ENCODE measurements at regions not wholly inside any gene's neighbourhood (a gene's known extent, or its start where the extent isn't known, plus 50 kb on each side); places are given as distances from the start of the nearest gene placed in this dataset.
"Not testable (repeated sequence)": the region's sequence is repeated elsewhere in the genome, so short reads cannot be mapped to it uniquely, and the experiment has no call there.

DNA sequence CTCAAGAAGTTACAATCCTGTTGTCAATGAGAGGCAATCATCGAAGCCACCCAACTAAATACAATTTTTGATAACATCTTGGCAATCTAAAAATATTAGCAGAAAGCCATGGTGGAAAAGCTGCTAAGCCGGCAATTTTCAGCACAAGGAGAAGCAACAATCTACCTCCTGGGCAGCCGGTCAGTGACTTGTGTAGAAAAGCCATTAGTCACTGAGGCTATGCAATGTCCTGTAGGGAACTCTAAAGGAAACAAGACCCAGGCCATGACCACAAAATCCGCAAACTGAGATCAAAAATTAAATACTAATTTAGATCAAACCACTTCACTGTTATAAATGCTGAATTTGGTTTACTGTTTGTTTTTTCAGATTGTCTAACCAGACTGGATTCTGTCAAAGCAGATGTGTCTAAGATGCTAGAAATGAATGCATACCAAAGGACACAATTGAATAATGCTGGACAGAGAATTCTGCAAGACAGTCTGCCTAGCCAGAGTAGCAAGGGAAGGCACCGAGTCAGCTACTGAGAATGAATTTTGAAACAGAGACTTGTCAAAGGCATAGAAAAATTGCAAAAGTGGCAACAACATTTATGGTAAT, 384.8 kb downstream of the PRELID2 start:
- Mint-ChIP-seq H3K9me3 (ENCODE audit: unreplicated experiment) (no peaks in the 10 kb centered on the region), H3K27ac (ENCODE audit: unreplicated experiment) (no peak overlapping the region), H3K4me1 (ENCODE audit: unreplicated experiment) (no peaks in the 10 kb centered on the region), H3K4me3 (ENCODE audit: unreplicated experiment) (no peak overlapping the region), H3K27me3 (ENCODE audit: unreplicated experiment) (peaks cover 1% of the 10 kb centered on the region), H3K36me3 (ENCODE audit: low read depth, unreplicated experiment) (no peaks in the 10 kb centered on the region)
- DNase-seq (ENCODE audit: low spot score): no peak
- TF ChIP-seq, protein P1, sequence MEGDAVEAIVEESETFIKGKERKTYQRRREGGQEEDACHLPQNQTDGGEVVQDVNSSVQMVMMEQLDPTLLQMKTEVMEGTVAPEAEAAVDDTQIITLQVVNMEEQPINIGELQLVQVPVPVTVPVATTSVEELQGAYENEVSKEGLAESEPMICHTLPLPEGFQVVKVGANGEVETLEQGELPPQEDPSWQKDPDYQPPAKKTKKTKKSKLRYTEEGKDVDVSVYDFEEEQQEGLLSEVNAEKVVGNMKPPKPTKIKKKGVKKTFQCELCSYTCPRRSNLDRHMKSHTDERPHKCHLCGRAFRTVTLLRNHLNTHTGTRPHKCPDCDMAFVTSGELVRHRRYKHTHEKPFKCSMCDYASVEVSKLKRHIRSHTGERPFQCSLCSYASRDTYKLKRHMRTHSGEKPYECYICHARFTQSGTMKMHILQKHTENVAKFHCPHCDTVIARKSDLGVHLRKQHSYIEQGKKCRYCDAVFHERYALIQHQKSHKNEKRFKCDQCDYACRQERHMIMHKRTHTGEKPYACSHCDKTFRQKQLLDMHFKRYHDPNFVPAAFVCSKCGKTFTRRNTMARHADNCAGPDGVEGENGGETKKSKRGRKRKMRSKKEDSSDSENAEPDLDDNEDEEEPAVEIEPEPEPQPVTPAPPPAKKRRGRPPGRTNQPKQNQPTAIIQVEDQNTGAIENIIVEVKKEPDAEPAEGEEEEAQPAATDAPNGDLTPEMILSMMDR (IDR thresholded peaks at IDR 0.05; ENCODE audit: unreplicated experiment): no peak

DNA sequence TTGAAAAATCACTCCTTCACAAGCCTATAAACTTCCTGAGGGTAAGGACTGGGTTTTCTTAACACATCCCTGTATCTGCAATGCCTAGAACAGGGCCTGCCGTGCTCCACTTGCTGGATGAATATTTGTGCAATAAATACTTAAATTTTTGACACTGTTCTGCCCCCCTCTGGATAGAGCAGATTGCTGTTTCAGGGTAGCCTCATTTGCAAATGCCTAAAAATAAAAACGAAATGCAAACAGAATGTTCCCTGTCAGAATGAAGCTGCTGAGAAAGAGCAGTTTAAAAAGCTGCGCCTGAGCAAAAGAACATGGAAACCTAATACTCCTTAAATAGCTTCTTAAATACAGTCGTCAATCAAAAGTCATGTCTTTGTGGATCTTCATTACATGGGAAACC, 385.3 kb downstream of the PRELID2 start:
- no peak for DNase-seq (ENCODE audit: low spot score)
- H3K36me3 Mint-ChIP-seq (ENCODE audit: low read depth, unreplicated experiment): no peaks in the 10 kb centered on the region
- peaks cover 1% of the 10 kb centered on the region for H3K27me3 Mint-ChIP-seq (ENCODE audit: unreplicated experiment)
- H3K4me3 Mint-ChIP-seq (ENCODE audit: unreplicated experiment): no peak overlapping the region
- TF ChIP-seq, protein P1 (IDR thresholded peaks at IDR 0.05; ENCODE audit: unreplicated experiment): no peak
- no peaks in the 10 kb centered on the region for H3K9me3 Mint-ChIP-seq (ENCODE audit: unreplicated experiment)
- no peaks in the 10 kb centered on the region for H3K4me1 Mint-ChIP-seq (ENCODE audit: unreplicated experiment)
- H3K27ac Mint-ChIP-seq (ENCODE audit: unreplicated experiment): no peak overlapping the region

DNA sequence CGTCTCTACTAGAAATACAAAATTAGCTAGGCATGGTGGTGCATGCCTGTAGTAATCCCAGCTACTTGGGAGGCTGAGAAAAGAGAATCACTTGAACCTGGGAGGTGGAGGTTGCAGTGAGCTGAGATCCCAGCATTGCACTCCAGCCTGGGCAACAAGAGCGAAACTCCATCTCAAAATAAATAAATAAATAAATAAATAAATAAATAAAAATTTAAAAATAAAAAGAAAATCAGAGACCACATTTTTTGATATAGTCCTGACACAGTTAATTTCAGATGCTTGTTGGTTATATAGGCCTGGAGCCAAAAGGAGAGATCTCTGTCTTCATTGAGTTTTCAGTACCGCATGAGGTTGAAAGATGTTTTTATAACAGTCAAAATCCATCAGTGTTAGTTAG, 388.3 kb downstream of the PRELID2 start:
- not testable (repeated sequence) for H3K27ac Mint-ChIP-seq (ENCODE audit: unreplicated experiment); H3K9me3 Mint-ChIP-seq (ENCODE audit: unreplicated experiment); H3K4me1 Mint-ChIP-seq (ENCODE audit: unreplicated experiment); DNase-seq (ENCODE audit: low spot score); H3K36me3 Mint-ChIP-seq (ENCODE audit: low read depth, unreplicated experiment); H3K4me3 Mint-ChIP-seq (ENCODE audit: unreplicated experiment); H3K27me3 Mint-ChIP-seq (ENCODE audit: unreplicated experiment)

DNA sequence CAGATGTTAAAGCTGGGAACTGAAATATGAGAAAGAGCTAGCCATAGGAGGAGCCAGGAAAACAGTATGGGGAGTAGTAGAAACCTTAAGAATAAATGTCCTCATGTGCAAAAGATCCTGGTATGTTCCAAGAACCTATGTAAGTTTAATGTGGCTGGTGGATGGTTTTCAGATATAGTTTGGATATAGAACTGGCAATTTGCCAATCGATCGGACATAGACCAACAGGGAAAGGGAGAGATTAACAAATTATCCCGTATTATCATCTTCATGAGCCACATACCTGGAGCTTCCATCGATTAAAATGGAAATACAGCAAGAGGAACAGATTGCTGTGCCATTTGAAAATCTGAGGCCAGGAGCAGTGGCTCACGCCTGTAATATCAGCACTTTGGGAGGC, 388.7 kb downstream of the PRELID2 start:
- H3K27me3 Mint-ChIP-seq (ENCODE audit: unreplicated experiment): peaks cover 1% of the 10 kb centered on the region
- no peaks in the 10 kb centered on the region for H3K9me3 Mint-ChIP-seq (ENCODE audit: unreplicated experiment)
- H3K4me3 Mint-ChIP-seq (ENCODE audit: unreplicated experiment): no peak overlapping the region
- no peak for DNase-seq (ENCODE audit: low spot score)
- TF ChIP-seq, protein P1 (IDR thresholded peaks at IDR 0.05; ENCODE audit: unreplicated experiment): no peak
- H3K27ac Mint-ChIP-seq (ENCODE audit: unreplicated experiment): no peak overlapping the region
- no peaks in the 10 kb centered on the region for H3K36me3 Mint-ChIP-seq (ENCODE audit: low read depth, unreplicated experiment)
- H3K4me1 Mint-ChIP-seq (ENCODE audit: unreplicated experiment): no peaks in the 10 kb centered on the region

DNA sequence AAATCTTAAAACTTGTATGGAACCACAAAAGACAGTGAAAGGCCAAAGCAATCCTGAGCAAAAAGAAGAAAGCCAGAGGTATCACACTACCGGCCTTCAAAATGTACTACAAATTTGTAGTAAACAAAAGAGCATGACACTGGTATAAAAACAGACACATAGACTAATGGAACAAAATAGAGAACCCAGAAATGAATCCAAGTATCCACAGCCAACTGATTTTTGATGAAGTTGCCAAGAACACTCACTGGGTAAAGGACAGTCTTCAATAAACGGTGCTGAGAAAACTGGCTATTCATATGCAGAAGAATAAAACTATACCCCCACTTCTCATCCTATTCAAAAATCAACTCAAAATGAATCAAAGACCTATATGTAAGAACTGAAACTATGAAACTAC, 390.1 kb downstream of the PRELID2 start:
- H3K27me3 Mint-ChIP-seq (ENCODE audit: unreplicated experiment): peaks cover 1% of the 10 kb centered on the region
- DNase-seq (ENCODE audit: low spot score): no peak
- H3K9me3 Mint-ChIP-seq (ENCODE audit: unreplicated experiment): no peaks in the 10 kb centered on the region
- no peak overlapping the region for H3K4me3 Mint-ChIP-seq (ENCODE audit: unreplicated experiment)
- TF ChIP-seq, protein P1 (IDR thresholded peaks at IDR 0.05; ENCODE audit: unreplicated experiment): no peak
- no peaks in the 10 kb centered on the region for H3K36me3 Mint-ChIP-seq (ENCODE audit: low read depth, unreplicated experiment)
- no peak overlapping the region for H3K27ac Mint-ChIP-seq (ENCODE audit: unreplicated experiment)
- H3K4me1 Mint-ChIP-seq (ENCODE audit: unreplicated experiment): no peaks in the 10 kb centered on the region
